GM21528 (cell line): ENCODE measurements at regions not wholly inside any gene's neighbourhood (a gene's known extent, or its start where the extent isn't known, plus 50 kb on each side); places are given as distances from the start of the nearest gene placed in this dataset.

Experiments
- ATAC-seq: cut with Tn5 transposase; IDR thresholded peaks from one replicate; pipeline ENCODE4 v1.9.1; 2021; ENCODE audit warnings: mild to moderate bottlenecking, moderate library complexity; ENCODE audit not compliant: unreplicated experiment, low FRiP score

DNA sequence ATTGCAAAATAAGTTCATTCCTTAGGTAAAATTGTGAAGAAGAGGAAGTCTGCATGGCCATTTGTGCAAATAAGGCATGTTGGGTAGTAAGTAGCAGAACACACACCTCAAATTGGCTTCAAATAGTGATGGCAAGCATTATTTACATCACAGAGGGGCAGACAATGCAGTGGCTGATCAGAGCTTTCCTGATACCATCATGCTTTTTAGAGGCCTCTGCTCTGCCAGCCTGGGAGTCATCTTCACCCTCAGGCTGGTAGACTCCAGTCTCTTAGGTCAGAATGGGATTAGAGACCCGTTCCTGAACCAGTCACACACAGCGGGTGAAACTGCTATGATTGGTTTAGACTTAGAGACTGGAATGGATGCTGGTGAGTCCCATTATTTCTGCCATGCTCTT lies 396.0 kb upstream of the MCTP2 start:
- ATAC-seq = no peak

DNA sequence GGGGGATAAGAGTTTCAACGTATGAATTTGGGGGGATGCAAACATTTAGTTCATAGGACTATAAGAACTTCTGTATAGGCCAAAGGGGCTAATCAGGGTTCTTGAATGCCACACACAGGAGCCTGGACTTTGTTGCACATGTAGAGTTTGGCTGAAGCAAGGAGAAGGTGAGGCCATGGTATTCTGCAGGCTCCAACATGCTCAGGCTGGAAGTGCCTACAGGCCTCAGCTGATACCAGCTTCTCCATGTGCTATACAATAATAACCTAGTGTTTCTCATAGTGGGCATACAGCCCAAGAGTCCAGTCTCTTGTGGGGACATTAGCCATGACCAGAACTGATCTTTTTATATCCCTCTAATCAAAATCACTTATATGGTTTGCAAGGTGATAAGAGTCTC lies 399.7 kb upstream of the MCTP2 start:
- ATAC-seq = no peak

DNA sequence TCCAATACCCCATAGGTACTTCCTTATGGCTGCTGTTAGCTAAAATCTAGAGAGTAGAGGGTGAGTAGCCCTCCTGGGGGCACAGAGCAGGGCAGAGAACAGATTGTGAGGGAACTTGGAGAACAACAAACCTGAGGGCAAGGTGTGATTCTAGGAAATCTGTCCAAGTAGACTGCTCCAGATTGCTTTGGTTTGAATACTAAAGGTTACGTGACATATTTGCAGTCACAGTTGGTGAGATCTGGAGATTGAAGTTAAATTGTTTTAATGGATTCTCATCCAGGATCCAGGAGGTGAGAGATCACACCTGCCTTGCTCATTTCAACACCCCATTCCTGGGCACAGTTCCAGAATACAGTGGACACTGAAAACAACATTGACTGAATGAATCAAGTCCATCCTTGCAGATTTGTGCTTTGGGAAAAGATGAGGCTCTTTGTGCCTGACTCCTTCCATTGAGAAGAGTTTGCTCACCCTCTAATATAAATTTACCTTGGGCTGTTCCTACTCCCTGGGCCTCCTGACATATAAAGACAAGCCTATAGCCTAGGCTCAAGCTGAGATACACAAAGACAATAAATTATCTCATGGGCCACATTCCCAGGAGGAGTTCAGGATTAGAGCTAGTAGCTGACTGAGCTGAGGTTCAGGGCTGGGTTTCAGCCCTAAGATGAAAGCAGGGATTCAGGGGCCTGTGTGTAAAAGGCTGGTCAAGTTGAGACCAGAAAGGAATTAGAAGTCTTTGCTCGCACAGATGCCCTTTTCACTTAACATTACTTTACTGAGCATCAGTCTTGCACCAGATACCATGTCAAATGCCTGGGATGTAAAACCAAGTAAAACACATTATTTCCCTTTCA lies 400.9 kb upstream of the MCTP2 start:
- no peak for ATAC-seq

DNA sequence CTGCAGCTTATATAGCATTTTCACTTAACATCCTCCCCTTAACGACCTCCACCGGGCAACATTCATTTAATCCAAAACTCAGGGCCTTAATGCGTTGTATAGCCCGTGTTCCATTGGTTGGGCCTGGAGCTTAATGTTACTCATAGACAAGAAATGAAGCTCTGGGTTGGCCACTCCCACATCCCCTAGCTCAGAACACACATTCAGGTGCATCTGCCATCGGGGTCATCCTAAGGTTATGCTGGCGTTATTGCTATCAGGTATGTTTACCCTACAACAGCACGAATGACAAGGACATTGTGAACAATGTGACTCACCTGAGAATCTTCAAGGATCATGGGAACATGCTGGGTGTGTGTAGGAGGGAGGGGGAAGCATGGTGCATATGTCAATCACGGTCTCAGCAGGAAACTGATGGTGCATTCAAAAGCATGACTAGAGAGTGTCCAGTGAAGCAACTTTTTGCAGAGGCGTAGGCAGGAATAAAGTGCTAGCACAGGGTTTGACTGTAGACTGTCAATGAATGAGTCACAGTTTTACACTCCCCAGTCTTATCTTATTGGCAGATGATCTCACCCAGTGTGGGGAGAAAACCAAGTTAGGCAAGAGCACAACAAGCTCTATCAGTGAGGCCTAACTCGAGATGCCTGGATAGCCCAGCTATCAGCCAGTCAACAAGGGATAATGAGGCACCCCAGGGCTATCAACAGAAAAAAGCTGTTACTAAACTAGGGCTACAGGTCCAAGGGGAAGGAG lies 402.1 kb upstream of the MCTP2 start:
- no peak for ATAC-seq

DNA sequence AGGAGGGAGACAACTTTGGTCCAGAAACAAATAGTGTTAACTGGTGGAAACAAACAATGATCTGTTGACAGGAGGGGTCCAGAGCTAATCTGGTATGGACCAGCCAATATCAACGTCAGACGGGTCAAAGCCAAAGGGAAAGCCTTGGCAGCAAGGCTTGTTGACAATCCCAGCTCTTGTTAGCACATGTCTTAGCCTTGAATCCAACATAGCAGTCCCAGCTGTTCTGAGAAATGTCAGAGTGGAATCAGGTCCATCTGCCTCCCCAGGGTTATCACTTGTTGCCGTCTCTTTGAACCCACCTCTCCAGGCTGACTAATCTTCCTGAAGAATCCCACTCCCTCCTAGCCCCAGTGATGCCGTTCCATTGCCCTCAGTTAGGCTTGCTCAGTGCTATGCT lies 404.6 kb upstream of the MCTP2 start:
- ATAC-seq = no peak

DNA sequence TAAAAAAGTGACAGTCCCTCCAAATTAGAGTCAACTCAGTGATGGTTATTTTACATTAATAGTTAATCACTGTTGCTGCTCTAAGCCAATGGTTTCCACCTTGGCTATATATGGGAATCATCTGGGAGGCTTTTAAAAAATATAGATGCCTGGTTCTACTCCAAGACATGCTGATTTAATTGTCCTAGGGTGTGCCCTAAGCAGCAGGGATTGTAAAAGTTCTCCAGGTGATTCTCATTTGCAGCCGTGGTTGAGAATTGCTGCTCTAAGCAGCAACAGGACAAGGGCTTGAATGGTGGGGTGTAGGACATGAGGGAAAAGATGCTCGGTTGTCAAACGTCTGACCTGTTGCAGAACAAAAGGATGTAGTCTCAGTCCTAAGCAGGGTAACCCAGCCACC lies 405.1 kb upstream of the MCTP2 start:
- ATAC-seq = no peak

DNA sequence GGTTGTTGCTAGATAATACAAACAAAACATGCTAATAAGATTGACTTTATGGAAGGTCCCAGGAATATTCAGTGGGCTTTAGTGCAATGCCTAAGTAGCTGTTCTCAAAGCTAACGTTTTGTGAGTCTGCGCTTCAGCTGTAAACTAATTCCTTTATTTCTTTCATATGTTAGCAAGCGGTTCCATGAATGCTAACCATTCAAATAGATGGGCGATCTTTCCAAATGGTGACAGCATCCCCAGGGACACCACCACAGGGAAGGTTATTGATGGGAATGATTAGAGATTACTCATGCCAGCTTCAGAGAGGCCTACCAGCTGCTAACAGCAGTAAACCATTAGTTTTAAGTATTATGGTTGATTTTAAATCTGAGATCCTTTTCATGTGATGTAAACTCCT lies 405.7 kb upstream of the MCTP2 start:
- no peak for ATAC-seq

DNA sequence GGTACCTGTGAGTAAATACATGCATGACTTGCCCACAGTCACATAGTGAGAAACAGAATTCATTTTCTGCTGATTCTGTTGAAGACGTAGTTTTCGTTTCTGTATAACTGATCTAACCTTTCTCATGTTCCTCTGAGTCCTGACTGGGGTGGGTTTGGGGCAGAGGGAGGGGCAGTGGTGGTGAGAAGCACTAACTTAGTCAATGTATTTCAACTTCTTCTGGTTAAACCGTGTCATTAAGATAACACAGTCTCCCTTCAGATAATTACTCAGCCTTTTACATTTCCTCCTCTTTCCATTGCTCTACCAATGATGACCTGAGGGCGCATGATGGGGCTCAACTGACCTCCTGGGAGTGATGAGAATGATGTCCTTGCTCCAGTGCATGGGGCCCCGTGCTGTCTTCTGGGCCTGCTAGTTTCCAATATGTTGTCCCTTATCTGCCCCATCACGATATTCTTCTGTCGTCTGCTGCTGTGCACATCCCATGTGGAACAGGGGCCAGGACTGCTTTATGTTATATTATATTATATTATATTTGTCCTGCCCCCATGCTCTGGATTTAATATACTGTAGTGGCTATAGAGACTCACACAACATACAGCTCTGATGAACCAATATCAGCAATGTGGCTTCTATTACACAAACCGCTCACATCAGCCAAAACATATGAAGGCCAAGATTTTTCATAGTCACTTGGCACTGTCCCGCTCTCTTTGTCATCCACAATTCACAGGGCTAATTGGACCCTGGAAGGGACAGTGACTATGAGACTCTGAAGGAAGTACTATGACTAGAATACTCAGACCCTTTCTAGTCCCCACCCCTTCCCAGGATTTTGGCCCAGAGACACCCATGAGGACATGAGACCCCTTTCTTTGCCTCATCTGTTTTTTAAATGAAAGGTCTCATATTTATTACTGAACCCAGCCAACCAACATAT lies 407.1 kb upstream of the MCTP2 start:
- ATAC-seq = no peak

DNA sequence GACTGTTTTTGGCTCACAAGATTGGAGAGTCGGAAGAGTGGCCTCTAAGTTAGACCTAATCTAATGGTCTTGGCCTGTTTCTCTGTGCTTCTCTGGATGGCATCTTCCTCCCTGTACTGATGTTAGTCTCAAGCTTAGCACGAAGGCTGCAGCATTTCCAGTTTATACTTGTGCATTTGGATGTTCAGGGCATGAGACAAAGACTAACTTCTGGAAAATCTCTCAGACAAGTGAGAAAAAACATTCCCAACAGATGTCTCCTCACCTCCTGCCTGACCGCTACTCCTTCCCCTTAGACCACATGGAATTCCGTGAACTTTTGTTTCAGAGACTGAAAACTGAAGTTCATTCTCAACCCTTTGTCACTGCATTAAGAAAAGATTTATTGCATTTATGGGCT lies 410.8 kb upstream of the MCTP2 start:
- no peak for ATAC-seq

DNA sequence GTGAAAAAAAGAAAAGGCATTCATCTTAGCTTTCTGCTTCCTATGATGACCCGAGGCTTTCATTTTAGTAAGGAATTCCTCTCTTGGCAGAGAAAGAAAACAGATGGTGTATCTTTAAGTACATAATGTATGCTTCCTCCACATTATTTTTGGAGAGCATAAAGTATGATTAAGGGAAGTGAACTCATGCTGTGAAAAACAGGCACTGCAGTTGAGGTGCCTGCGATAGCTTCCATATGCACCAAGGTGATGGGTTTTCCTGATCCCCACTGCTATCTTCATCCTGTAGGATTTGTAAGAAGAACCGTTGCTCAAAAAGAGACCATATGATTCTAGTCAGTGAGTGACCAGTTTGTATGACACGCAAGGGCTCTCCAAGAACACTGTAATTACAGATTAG lies 411.5 kb upstream of the MCTP2 start:
- no peak for ATAC-seq

DNA sequence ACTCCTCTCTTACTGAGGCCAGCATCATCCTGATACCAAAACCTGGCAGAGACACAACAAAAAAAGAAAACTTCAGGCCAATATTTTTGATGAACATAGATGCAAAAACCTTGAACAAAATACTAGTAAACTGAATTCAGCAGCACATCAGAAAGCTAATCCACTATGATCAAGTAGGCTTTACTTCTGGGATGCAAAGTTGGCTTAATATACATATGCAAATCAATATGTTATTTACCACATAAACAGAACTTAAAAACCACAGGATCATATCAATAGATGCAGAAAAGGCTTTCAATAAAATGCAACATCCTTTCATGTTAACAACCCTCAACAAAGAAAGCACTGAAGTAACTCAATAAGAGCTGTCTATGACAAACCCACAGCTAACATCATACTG lies 414.5 kb upstream of the MCTP2 start:
- no peak for ATAC-seq

DNA sequence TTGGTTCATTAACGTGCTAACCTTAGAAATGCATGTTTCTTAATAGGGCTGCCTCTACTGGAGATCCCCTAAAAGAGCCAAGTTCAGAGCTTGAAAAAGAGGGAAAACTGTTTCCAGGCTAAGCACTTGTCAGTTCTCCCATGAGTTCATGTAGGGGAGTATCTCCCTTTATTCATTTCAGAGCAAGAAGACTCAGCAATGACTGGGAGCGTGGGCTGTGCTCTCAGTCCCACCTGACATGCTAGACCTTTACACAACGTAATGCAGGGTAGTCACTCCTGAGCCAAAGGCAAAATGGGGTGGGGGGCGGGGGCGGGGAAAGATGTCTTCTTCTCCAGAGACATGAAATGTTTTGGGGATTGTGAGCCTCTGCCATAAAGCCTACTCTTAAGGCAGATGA lies 420.1 kb upstream of the MCTP2 start:
- no peak for ATAC-seq

DNA sequence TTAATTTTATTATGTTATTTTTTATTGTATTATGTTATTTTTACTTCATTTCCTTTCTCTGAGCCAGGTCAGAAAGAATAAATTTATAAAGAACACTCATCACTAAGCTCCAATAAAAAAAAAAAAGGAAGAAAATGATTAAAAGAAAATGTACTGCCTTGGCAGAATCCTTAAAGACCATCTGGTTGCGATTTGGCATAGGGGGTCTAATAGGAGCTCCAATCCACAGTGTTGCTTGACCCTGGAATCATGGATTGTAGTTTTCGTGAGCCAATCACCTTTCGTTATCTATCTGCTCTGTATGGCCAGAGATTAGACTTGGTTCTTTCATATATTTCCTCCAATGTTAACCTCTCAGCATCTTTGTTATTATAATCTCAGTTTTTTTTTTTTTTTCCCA lies 421.8 kb upstream of the MCTP2 start:
- no peak for ATAC-seq

DNA sequence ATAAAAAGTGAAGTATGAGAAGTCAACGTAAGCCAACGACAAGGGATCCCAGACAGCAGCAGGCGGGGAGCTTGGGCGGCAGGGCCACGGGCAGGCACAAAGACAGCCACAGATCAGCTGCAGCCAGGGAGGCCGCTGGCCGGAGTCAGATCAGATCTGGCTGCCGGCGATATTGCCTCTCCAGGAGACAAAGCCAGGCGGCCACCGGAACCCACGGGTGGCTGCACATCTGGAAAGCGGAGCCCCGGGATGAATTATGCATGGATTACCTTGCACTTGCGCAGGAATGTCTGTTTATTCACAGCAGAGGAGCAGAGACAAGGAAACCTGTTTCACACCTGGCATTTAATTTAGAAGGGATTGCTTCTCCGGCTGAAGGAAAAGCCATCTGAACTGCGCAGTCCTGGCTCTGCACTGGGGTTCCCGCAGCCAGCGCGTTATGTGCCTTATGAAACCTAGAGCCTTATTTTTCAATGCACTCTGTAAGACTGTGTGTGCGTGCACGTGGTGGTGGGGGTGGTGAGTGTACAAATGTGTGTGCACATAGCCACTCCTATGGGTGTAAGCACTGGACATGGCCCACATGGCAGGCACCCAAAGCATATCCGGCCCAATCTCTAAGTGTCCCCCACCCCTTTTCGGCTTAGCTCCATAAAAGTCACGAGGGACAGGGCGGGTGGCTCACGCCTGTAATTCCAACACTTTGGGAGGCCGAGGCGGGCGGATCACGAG lies 427.8 kb upstream of the MCTP2 start:
- no peak for ATAC-seq

DNA sequence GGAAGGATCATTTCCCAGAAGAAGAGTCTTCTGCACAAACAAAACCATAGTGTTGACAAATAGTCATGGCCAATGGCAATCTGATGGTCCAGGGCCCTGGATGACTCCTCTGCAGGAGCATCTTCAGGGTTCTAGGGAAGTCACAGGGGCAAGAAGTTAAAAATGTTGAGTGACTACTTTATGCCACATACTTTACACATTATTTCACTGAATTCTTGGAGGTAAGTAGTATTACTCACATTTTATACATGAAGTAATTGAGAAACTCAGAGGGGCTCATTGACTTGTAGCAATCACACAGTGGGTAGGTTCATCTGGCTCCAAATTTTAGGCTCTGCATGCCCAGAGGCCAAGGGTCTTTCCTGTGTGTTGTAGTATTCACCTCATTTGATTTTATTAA lies 430.2 kb upstream of the MCTP2 start:
- no peak for ATAC-seq

DNA sequence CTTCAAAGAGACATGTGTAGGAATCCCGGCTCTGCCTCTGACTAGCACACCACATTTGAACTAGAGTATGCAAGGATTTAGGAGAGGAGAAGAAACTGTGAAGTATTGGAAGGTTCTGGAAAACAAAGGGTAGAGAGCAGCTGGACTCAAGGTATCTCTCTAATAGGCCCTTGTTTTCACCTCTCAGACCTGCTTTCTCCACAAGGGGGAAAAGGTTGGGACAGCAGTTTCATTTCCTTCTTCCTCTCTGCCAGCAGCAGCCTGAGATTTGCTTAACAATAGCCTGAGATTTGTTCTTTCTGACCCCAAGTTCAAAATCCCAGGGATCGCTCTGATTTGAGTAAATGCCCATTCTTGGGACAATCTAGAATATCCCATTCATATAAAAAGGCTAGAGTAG lies 430.6 kb upstream of the MCTP2 start:
- no peak for ATAC-seq

DNA sequence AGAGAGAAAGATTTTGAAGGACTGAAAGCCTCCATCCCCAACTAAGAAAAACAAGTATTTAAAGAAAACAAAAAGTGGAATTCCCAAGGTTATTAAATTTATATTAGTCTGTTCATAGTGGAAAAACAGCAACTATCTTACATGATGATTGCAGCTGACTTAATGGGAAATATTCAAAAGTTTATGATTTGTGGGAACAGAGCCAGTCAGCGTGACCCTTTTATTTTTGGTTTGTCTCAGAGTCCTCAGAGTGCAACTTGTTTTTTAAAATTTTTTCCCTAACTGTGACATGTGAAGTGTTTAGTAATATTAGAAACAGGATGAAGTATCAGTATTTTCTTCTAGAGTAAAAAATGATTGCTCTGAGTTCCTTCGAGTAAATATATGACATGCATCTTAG lies 441.9 kb upstream of the MCTP2 start:
- no peak for ATAC-seq

DNA sequence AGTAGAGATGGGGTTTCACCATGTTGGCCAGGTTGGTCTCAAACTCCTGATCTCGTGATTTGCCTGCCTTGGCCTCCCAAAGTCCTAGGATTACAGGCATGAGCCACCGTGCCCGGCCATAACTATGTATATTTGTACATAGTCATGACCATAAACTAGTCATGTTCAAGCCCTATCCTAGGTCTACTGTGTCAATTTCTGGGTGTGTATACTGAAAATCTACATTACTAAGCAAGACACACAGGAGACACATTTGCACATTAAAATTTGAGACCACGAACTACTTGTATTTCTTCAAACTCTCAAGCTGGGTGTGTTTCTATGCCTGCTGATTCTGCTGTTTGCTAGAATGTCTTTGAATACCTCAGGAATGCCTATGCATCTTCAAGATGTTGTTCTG lies 451.3 kb upstream of the MCTP2 start:
- ATAC-seq = no peak

DNA sequence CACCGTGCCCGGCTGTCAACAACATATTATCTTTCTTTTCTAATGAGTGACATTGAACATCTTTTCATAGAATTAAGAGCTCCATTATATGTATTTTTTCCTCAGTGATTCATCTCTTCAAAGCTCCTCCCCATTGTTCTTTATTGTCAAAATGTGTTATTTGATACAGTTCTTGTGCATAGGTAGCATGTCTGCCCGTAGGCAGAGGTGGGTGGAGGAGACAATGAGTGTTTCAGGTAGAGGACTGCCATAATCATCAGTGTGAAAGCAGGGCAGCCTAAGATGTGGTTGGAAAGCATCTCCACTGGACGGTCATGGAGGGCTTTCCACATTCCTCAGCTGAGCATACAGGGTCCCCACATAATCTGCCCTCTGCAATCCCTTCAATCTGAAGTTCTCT lies 452.0 kb upstream of the MCTP2 start:
- no peak for ATAC-seq
